HFF-Myc (cell line): ENCODE measurements at regions not wholly inside any gene's neighbourhood (a gene's known extent, or its start where the extent isn't known, plus 50 kb on each side); places are given as distances from the start of the nearest gene placed in this dataset.

Experiments used
- DNase-seq: peaks from one replicate; pipeline ENCODE4 v3.0.0-alpha.2; 2011; ENCODE audit warnings: low read depth; ENCODE audit errors: extremely low read depth
- H3K4me3 ChIP-seq: replicated peaks from 2 replicates; pipeline ENCODE4 v1.5.1; 2011; ENCODE audit warnings: low read depth, mild to moderate bottlenecking, control low read depth, low read length
- CTCF ChIP-seq: IDR thresholded peaks from 2 replicates; pipeline ENCODE4 v1.5.1; 2012; ENCODE audit warnings: mild to moderate bottlenecking, low read depth, low read length, control low read depth; ENCODE audit errors: missing control alignments

GRCh38 chr10:58106211-58107035 is 161.3 kb downstream of the IPMK start:
- H3K4me3 ChIP-seq: no peak overlapping the region
- no peak for DNase-seq
- TF ChIP-seq CTCF: no peak

- TF ChIP-seq CTCF: no peak
- H3K4me3 ChIP-seq: no peak overlapping the region
- no peak for DNase-seq
These were observed 163.3 kb downstream of the IPMK start for GRCh38 chr10:58104351-58104751.

- no peak for TF ChIP-seq CTCF
- H3K4me3 ChIP-seq: no peak overlapping the region
- DNase-seq: no peak
These were observed 164.8 kb downstream of the IPMK start for GRCh38 chr10:58102897-58103296.

- no peak for TF ChIP-seq CTCF
- no peak overlapping the region for H3K4me3 ChIP-seq
- DNase-seq: no peak
These were observed 166.0 kb downstream of the IPMK start for GRCh38 chr10:58101682-58102081.

- no peak for TF ChIP-seq CTCF
- no peak overlapping the region for H3K4me3 ChIP-seq
- no peak for DNase-seq
These were observed 172.5 kb downstream of the IPMK start for GRCh38 chr10:58094985-58095718.

GRCh38 chr10:58091886-58092285 is 175.8 kb downstream of the IPMK start:
- no peak for DNase-seq
- no peak overlapping the region for H3K4me3 ChIP-seq
- TF ChIP-seq CTCF: no peak

- no peak for TF ChIP-seq CTCF
- no peak overlapping the region for H3K4me3 ChIP-seq
- no peak for DNase-seq
These were observed 178.0 kb downstream of the IPMK start for GRCh38 chr10:58089739-58090138.
